K562 (cell line): ENCODE measurements at regions not wholly inside any gene's neighbourhood (a gene's known extent, or its start where the extent isn't known, plus 50 kb on each side); places are given as distances from the start of the nearest gene placed in this dataset.

Experiments used
- ATAC-seq: fragments of 200-7000 bp; cut with Tn5 transposase; 3 replicates; pipeline ENCODE4 v1.9.1; 2020; ENCODE audit warnings: moderate library complexity
- BruUV-seq: library from RNA; stranded (reverse); fragments of 400-500 nt; replicated peaks from 2 replicates; lab custom pipeline; 2021; lab: Mats Ljungman, UMichigan
- CTCF ChIA-PET: fragments of 300-600 bp; formaldehyde crosslinking; extraction: SDS; loops from one replicate; lab custom pipeline; 2021; ENCODE audit warnings: low intra/inter-chr PET ratio; lab: Yijun Ruan, JAX
- POLR2A ChIA-PET: fragments of 300-600, 350-650 bp; sonication (Branson Sonifier 250); formaldehyde crosslinking; extraction: SDS; loops from one replicate; lab custom pipeline; 2021; ENCODE audit warnings: antibody characterized with exemption, inconsistent platforms; lab: Yijun Ruan, JAX
- DNase-seq, 4 experiments: peaks; one replicate each; pipeline versions ENCODE4 v3.0.0 to v3.0.0-alpha.2; 2011 to 2018; ENCODE audit warnings: low spot score in 3 of 4, mixed read lengths in 3 of 4; ENCODE audit errors: extremely low read depth in 1 of 4
- FAIRE-seq: peaks from 2 replicates; lab custom pipeline; 2011; peaks lifted over from hg19 to GRCh38; lab: Jason Lieb, UNC
- H2AFZ ChIP-seq: 2 replicates; pipeline ENCODE4 v1.6.0; 2011; ENCODE audit warnings: low read depth, low read length, control low read depth, inconsistent platforms
- H3K27ac ChIP-seq: fragments of 200-600 bp; 3 replicates; pipeline ENCODE4 v1.8.0; 2011; ENCODE audit warnings: low read depth, mild to moderate bottlenecking, control low read depth, inconsistent platforms, low read length, moderate library complexity, mixed read lengths; ENCODE audit errors: extremely low read depth
- H3K27me3 ChIP-seq, 2 experiments: fragments of 300-600 bp in 1 of 2; 2 replicates in 1 of 2; 3 replicates in 1 of 2; pipeline versions ENCODE4 v1.6.0 to v1.8.0; 2011; ENCODE audit warnings: inconsistent platforms in 2 of 2, low read length in 2 of 2, mild to moderate bottlenecking in 1 of 2, mixed read lengths in 1 of 2, moderate library complexity in 1 of 2; ENCODE audit not compliant: control insufficient read depth in 2 of 2, insufficient read depth in 2 of 2
- H3K36me3 ChIP-seq: fragments of 300-600 bp; 3 replicates; pipeline ENCODE4 v1.8.0; 2011; ENCODE audit warnings: mild to moderate bottlenecking, low read length, inconsistent platforms; ENCODE audit not compliant: control insufficient read depth, insufficient read depth
- H3K4me1 ChIP-seq, 2 experiments: fragments of 200-600 bp in 1 of 2; replicated peaks in 1 of 2; 2 replicates in 1 of 2; 3 replicates in 1 of 2; pipeline versions ENCODE4 v1.5.1 to v1.8.0; 2011; ENCODE audit warnings: inconsistent platforms in 2 of 2, low read length in 2 of 2, mild to moderate bottlenecking in 1 of 2, mixed read lengths in 1 of 2, moderate library complexity in 1 of 2; ENCODE audit not compliant: control insufficient read depth in 2 of 2, insufficient read depth in 2 of 2
- H3K4me2 ChIP-seq: 2 replicates; pipeline ENCODE4 v1.6.1; 2011; ENCODE audit warnings: low read length, control low read depth, inconsistent platforms, mixed read lengths; ENCODE audit not compliant: insufficient read depth
- H3K4me3 ChIP-seq: fragments of 200-600 bp; sonication (generic), shearing (Covaris generic); 2 replicates; pipeline ENCODE4 v1.5.1; 2016; ENCODE audit warnings: control low read depth, inconsistent platforms
- H3K79me2 ChIP-seq: fragments of 200-600 bp; 3 replicates; pipeline ENCODE4 v1.8.0; 2011; ENCODE audit warnings: low read length, inconsistent platforms; ENCODE audit not compliant: control insufficient read depth, insufficient read depth
- H3K9ac ChIP-seq, 2 experiments: 2 replicates each; pipeline versions ENCODE4 v1.6.0 to v1.6.1; 2011; ENCODE audit warnings: low read depth in 2 of 2, low read length in 2 of 2, control low read depth in 1 of 2, inconsistent platforms in 1 of 2, mild to moderate bottlenecking in 1 of 2, mixed read lengths in 1 of 2; ENCODE audit not compliant: insufficient read depth in 1 of 2
- H3K9me1 ChIP-seq: one replicate; pipeline ENCODE4 v1.6.0; 2011; ENCODE audit warnings: inconsistent platforms, mild to moderate bottlenecking, low read length, moderate library complexity; ENCODE audit not compliant: control insufficient read depth, insufficient read depth
- H3K9me3 ChIP-seq: replicated peaks from 2 replicates; pipeline ENCODE4 v1.5.1; 2011; ENCODE audit warnings: low read depth, low read length, inconsistent platforms; ENCODE audit not compliant: control insufficient read depth, insufficient read depth
- H4K20me1 ChIP-seq: replicated peaks from 2 replicates; pipeline ENCODE4 v1.6.1; 2011; ENCODE audit warnings: low read length, inconsistent platforms, mixed read lengths; ENCODE audit not compliant: control insufficient read depth, insufficient read depth
- ARNT ChIP-seq, 2 experiments: fragments of 450-650 bp; IDR thresholded peaks; 2 replicates each; pipeline ENCODE4 v1.6.1; 2016; ENCODE audit warnings: mild to moderate bottlenecking in 1 of 2
- DACH1 ChIP-seq: fragments of 450-650 bp; IDR thresholded peaks from 2 replicates; pipeline ENCODE4 v1.6.1; 2018; ENCODE audit not compliant: partially characterized antibody
- ELF2 ChIP-seq: fragments of 250-450 bp; sonication (Bioruptor Pico); IDR thresholded peaks from 2 replicates; pipeline ENCODE4 v1.5.0; 2021; ENCODE audit warnings: mild to moderate bottlenecking
- GMEB1 ChIP-seq: fragments of 250-450 bp; sonication (Bioruptor Pico); IDR thresholded peaks from 2 replicates; pipeline ENCODE4 v1.4.0; 2020; ENCODE audit warnings: mild to moderate bottlenecking
- NR0B1 ChIP-seq: fragments of 450-650 bp; IDR thresholded peaks from one replicate; pipeline ENCODE4 v1.6.1; 2018; ENCODE audit warnings: mild to moderate bottlenecking, moderate library complexity; ENCODE audit not compliant: partially characterized antibody
- ZBTB40 ChIP-seq, 2 experiments: fragments of 450-650 bp in 1 of 2; sonication (generic) in 1 of 2; formaldehyde crosslinking in 1 of 2; IDR thresholded peaks; 2 replicates each; pipeline versions ENCODE4 v1.7.1 to v1.9.0; 2016 to 2022; ENCODE audit warnings: inconsistent platforms in 1 of 2, mild to moderate bottlenecking in 1 of 2, missing genetic modification reagents in 1 of 2
- WGBS: fragments of 100-300 bp; shearing (Covaris generic); methylation state at CpG from one replicate; pipeline ENCODE4 v1.1.6; 2016; ENCODE audit warnings: low coverage, mixed read lengths; ENCODE audit not compliant: insufficient coverage; ENCODE audit errors: missing lambda C conversion rate; 5-methylcytosine and 5-hydroxymethylcytosine counted together
- in situ Hi-C: fragments of 300-500 bp; cut with MboI; formaldehyde crosslinking; loops from 4 replicates; pipeline ENCODE4 v1.15.0; 2018; ENCODE audit warnings: inconsistent platforms, mixed read lengths
- intact Hi-C: fragments of 100-400 bp; cut with micrococcal nuclease; formaldehyde crosslinking; loops from 2 replicates; pipeline ENCODE4 v1.14.2; 2022

GRCh38 chr10:130554701-130555410, 418.7 kb downstream of the GLRX3 start:
- H3K4me2 ChIP-seq = no peak overlapping the region
- no peaks in the 10 kb centered on the region for H3K36me3 ChIP-seq
- H3K27ac ChIP-seq = no peak overlapping the region
- no peak overlapping the region for H2AFZ ChIP-seq
- no peak for DNase-seq
- WGBS = under 1% methylated on average over 12 of the region's 14 CpGs
- in situ Hi-C loops = no loop called here
- ChIA-PET POLR2A (no interaction called here), CTCF (no interaction called here)
- no peak overlapping the region for H3K9ac ChIP-seq
- ATAC-seq = no peak
- no peaks in the 10 kb centered on the region for H3K9me3 ChIP-seq
- no peaks in the 10 kb centered on the region for H4K20me1 ChIP-seq
- H3K4me1 ChIP-seq = no peaks in the 10 kb centered on the region
- no peak for FAIRE-seq
- no peaks in the 10 kb centered on the region for H3K79me2 ChIP-seq
- H3K9me1 ChIP-seq = no peaks in the 10 kb centered on the region
- peaks cover 0 to 7% of the 10 kb centered on the region in 2 experiments; a peak in 3 of 5 replicates for H3K27me3 ChIP-seq
- no TSS peak for BruUV-seq
- intact Hi-C loops = no loop called here
- H3K4me3 ChIP-seq = no peak overlapping the region
- TF ChIP-seq DACH1 (no peak), NR0B1 (no peak), ZBTB40 (IDR thresholded peaks at IDR 0.05) (no peak), ZBTB40 (CRISPR knock-in tag; IDR thresholded peaks at IDR 0.05) (no peak), ELF2 (CRISPR knock-in tag) (no peak), ARNT (IDR thresholded peaks at IDR 0.05) (no peak), GMEB1 (no peak)
